Activated T-cell treated with anti-CD3 and anti-CD28 coated beads for 4 hours (primary cell): ENCODE measurements at regions not wholly inside any gene's neighbourhood (a gene's known extent, or its start where the extent isn't known, plus 50 kb on each side); places are given as distances from the start of the nearest gene placed in this dataset.

ENCODE experiments used
- DNase-seq: peaks from one replicate; pipeline ENCODE4 v3.0.0-alpha.2; 2020

DNA sequence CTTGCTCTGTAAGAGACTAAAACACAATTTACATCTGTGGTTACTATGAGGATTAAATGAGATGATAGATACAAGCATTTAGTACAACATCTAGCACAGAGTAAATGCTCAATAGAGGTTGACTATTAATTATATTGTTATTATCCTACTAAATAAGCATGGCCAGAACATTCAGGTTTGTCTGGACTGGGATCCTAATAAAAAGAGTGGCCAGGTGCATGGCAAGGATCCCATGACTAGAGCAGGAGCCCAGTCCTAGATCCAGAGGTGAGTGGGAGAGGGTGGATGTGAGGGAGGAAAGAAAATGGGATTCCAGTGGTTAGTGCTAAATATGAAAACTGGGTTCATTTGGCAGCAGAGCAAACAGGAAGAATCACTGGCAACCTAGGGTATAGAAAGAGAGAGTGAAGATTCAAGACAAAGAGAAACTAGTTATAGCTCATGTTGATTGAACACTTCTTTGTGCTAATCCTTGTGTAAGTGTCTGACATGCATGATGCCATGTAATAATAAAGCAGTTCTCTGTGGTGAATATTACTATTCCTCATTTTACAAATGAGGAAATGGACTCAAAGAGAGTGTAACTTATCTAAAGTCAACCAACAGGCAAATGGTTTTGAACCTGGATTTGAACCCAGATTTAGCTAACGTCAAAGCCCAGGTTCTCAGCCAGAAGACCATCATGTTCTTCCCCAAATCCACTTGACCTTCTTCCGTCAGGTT, 71.1 kb upstream of the FGGY start:
- DNase-seq = no peak

- DNase-seq = no peak
Measured at GRCh38 chr1:59229138-59229537, 67.8 kb upstream of the FGGY start.

- DNase-seq = no peak
Measured at GRCh38 chr1:59230622-59231021, 66.3 kb upstream of the FGGY start.

DNA sequence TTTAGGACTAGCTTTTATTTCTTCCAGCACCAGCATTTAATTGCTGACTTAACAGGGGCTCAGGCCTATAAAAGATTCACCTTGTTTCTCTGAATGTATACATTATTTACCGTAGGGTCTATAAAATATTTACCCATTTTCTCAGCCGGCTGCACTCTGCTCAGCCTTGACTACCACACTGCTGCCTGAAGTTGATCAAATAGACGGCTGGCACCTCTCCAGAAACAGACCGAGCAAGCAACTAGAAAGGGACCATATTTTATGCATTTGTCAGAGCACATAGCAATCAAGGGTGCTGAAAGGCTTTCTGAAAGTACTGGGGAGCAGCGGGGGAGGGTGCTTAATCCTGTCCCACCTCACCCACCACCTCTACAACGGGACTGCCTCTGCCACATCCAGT, 64.7 kb upstream of the FGGY start:
- no peak for DNase-seq

GRCh38 chr1:59233444-59233843, 63.5 kb upstream of the FGGY start:
- DNase-seq = no peak

DNA sequence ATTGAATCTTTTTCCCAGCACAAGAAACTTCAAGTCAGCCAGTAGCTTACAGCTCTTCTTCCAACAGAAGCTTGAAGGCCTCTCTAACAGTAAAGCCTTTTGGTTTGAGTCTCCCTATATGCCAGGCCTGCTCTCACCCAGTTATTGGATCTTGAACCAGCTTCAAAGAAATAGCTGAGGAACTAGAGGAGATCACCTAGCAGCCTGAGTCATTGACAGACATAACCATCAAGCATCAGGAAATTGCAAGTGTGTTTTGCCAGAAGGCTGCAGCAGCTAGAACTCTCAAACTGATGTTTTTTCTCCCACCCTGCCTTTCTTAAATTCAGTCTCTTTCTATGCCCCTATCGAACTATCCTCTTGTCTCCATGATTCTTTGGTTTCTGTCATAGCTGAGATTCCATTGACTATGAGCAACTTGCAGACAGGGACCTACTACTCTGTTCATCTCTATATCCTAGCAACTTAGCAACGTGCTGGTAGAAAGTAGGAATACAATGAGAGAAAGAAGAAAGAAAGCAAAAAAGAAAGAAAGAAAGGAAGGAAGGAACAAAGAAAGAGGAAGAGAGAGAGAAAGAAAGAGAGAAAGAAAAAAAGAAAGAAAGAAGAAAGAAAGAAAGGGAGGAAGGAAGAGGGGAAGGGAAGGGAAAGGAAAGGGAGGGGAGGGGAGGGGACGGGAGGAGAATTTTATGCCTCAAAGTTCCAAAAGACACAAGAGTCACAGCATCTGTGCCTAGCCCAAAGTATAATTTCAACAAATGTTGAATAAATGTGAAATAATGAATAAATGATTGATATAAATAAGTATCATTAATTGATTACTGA, 60.0 kb upstream of the FGGY start:
- DNase-seq = no peak

DNA sequence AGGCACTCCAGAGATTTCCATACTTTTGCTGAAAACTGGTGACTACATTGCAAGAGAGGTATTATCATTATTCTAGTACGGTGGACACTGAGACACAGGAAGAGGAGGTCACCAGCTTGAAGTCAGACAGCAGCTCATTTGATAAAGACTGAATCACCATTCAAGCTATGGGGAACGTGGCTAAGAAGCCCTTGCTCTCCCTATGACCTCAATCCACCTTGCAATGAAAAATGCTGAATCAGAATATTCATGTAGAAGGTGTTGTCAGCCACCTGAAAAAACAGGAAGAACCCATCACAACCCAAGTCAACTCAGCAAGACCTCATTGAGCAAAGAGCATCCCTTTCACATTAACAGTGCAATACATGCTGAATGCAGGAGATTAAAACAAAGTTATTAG, 59.0 kb upstream of the FGGY start:
- DNase-seq = no peak

DNA sequence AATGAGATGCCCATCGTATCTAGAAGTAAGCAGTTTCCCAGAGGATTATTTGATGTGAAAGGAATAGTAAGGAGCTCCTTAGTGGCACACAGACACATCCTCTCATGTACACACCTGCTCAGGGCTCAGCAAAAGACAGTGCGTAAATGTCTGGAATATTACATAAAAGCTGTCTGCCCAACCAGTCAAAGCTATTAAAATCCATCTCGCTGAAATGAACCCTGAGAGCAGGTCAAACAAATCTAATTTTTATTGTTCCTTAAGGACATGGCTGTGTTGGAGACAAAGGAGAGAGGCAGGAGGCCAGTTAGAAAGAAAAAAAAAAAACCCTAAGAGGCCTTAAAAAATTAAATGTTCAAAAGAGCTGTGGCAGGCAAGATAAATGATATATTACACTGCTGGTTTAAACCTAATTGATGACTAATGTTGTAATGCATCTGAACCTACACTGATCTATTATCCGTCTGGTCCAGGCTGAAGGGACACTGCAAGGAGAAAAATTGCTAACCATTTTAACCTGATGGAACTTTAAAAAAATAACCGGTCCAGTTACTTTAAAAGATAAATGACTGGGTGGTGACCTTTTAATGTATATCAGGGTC, 58.5 kb upstream of the FGGY start:
- no peak for DNase-seq

GRCh38 chr1:59238993-59239392, 57.9 kb upstream of the FGGY start:
- no peak for DNase-seq

DNA sequence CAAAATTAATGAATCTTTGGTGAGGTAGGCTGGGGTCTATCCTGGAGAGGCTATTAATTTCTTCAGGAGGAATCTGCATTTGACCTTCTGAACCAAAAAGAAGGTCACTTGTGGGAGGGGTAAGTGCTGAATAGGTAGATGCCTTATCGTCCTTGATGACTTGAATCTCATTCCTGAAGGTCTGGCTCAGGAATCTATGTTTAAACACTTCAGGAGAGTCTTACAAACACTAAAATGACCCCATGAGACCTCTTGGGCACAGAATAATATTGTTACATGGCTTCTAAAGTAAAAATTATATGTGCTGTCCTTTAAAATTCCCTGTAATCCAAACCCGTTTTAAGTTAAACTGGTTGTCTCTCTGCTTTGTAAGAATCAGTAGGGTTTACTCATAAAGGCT, 55.0 kb upstream of the FGGY start:
- DNase-seq = no peak

DNA sequence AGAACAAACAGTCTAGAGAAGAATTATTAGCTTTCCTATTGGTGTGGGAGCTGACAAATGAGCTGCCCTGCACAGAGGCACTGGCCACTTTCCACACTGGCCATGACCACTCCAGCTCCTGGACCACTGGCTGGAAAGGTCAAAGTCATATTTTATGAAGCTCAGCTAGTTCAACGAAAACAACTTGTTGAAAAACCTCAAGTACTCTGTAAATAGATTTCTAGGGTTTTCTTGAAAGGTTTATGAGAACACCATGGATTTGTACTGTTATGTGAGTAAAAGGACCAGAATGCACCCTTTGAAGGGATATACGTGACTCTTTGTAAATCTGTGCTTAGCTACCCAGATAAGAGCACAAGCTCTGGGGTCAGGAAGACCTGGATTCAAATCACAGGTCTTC, 54.5 kb upstream of the FGGY start:
- DNase-seq = no peak

DNA sequence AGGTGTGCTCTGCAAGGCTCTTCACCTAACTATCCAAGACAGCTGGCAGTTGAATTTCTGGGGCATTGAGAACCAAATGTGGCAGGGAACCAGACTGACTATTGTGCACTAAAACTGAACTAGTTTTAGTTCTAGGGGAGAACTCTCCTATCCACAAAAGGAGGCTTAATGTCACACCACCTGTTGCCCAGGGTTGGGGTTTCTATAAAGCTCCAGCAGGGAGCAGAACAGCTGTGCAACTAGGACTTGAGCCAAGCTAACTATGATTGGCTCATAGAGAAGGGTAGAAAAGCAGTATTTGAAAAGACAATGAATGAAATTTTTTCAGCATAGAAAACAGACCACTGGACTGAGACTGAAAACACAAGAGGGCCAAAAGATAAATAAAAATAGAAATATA, 53.3 kb upstream of the FGGY start:
- no peak for DNase-seq

DNA sequence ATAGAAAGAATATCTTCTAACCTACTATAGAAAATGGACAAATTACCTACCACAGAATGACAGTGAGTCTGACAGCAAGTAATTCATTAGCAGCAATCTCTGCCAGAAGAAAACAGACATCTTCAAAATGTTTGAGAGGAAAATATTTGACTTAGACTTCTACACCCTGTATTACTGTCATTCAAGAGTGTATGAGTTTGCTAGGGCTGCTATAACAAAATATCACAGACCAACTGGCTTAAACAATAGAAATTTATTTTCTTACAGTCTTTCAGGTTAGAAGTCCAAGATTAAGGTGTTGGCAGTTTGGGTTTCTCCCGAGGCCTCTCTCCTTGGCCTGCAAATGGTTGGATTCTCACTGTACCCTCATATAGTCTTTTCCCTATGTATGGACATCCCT, 52.9 kb upstream of the FGGY start:
- no peak for DNase-seq

DNA sequence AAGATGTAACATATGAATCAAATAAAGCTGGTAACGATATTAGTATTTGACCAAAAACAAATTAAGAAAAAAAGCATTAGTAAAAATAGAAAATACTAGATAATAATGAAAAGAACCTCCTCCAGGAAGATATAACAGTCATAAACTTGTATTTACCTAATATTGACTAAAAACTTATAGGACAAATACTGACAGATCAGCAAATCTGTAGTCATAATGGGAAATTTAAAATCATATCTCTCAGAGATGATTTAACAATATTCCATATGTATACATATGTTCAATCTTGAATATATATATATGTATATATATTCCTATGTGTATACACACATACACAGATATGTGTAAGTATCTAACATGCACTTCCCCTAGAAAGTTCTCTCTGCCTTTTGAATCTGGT, 52.0 kb upstream of the FGGY start:
- no peak for DNase-seq
